ENCODE measurements at regions not wholly inside any gene's neighbourhood (a gene's known extent, or its start where the extent isn't known, plus 50 kb on each side); places are given as distances from the start of the nearest gene placed in this dataset.

- Mint-ChIP-seq H3K9me3 (no peaks in the 10 kb centered on the region), H3K4me3 (no peak overlapping the region), H3K27ac (no peak overlapping the region), H3K4me1 (peaks cover 42% of the 10 kb centered on the region), H3K36me3 (ENCODE audit: low read depth) (no peaks in the 10 kb centered on the region; the same call in 2 of the 3 replicates), H3K27me3 (ENCODE audit: insufficient read depth, low read depth, poor library complexity) (peaks cover 4% of the 10 kb centered on the region)
- Histone ChIP-seq H3F3A (replicated peaks; ENCODE audit: low read depth) (no peaks in the 10 kb centered on the region), H3K4me3 (no peak overlapping the region), H3K27me3 (ENCODE audit: insufficient read depth) (no peaks in the 10 kb centered on the region), H3K27ac (ENCODE audit: low read depth) (no peak overlapping the region), H3K4me2 (no peak overlapping the region), H3K9me2 (ENCODE audit: insufficient read depth) (no peaks in the 10 kb centered on the region), H3K79me2 (replicated peaks; ENCODE audit: insufficient read depth) (no peaks in the 10 kb centered on the region), H4K20me1 (replicated peaks; ENCODE audit: insufficient read depth) (no peaks in the 10 kb centered on the region), H2AFZ (no peak overlapping the region), H3K36me3 (ENCODE audit: insufficient read depth) (no peaks in the 10 kb centered on the region), H3K4me1 (ENCODE audit: insufficient read depth) (peaks cover 31% of the 10 kb centered on the region)
- ATAC-seq = no peak
- DNase-seq (ENCODE audit: low spot score) = no peak
- TF ChIP-seq STAT1 (IDR thresholded peaks at IDR 0.05; ENCODE audit: unreplicated experiment) (no peak), JUNB (IDR thresholded peaks at IDR 0.05; ENCODE audit: unreplicated experiment) (no peak), ZNF114 (CRISPR knock-in tag; IDR thresholded peaks at IDR 0.05) (no peak), CTCF (conservative IDR thresholded peaks at IDR 0.05; ENCODE audit: low read depth in 2 of 2) (no peak), ETS1 (IDR thresholded peaks at IDR 0.05) (no peak), ZNF462 (CRISPR knock-in tag; IDR thresholded peaks at IDR 0.05) (no peak), NANOG (IDR thresholded peaks at IDR 0.05; ENCODE audit: borderline replicate concordance) (no peak), POLR2AphosphoS5 (IDR thresholded peaks at IDR 0.05; ENCODE audit: low read depth) (no peak), CREB1 (CRISPR knock-in tag; IDR thresholded peaks at IDR 0.05; ENCODE audit: low read depth) (no peak), ZNF331 (CRISPR knock-in tag; IDR thresholded peaks at IDR 0.05; ENCODE audit: low read depth) (no peak)
- TF ChIP-seq, protein P1, sequence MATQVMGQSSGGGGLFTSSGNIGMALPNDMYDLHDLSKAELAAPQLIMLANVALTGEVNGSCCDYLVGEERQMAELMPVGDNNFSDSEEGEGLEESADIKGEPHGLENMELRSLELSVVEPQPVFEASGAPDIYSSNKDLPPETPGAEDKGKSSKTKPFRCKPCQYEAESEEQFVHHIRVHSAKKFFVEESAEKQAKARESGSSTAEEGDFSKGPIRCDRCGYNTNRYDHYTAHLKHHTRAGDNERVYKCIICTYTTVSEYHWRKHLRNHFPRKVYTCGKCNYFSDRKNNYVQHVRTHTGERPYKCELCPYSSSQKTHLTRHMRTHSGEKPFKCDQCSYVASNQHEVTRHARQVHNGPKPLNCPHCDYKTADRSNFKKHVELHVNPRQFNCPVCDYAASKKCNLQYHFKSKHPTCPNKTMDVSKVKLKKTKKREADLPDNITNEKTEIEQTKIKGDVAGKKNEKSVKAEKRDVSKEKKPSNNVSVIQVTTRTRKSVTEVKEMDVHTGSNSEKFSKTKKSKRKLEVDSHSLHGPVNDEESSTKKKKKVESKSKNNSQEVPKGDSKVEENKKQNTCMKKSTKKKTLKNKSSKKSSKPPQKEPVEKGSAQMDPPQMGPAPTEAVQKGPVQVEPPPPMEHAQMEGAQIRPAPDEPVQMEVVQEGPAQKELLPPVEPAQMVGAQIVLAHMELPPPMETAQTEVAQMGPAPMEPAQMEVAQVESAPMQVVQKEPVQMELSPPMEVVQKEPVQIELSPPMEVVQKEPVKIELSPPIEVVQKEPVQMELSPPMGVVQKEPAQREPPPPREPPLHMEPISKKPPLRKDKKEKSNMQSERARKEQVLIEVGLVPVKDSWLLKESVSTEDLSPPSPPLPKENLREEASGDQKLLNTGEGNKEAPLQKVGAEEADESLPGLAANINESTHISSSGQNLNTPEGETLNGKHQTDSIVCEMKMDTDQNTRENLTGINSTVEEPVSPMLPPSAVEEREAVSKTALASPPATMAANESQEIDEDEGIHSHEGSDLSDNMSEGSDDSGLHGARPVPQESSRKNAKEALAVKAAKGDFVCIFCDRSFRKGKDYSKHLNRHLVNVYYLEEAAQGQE (IDR thresholded peaks at IDR 0.05; ENCODE audit: unreplicated experiment) = no peak
Observed at GRCh38 chr2:778731-779350, 101.6 kb upstream of the TMEM18 start.

Measured in GM23338 (cell line).